Tibial nerve (tissue), 4 donors: ENCODE measurements at regions not wholly inside any gene's neighbourhood (a gene's known extent, or its start where the extent isn't known, plus 50 kb on each side); places are given as distances from the start of the nearest gene placed in this dataset.

Experiments used
- CTCF ChIP-seq, 5 experiments: fragments of 200-600 bp in 3 of 5; fragments of 450-650 bp in 2 of 5; sonication (generic) in 3 of 5; IDR thresholded peaks; one replicate each; pipeline ENCODE4 v1.5.1; 2016 to 2019; ENCODE audit warnings: antibody characterized with exemption in 5 of 5, mild to moderate bottlenecking in 3 of 5, moderate library complexity in 2 of 5
- EP300 ChIP-seq, 2 donors: sonication (generic); formaldehyde crosslinking; IDR thresholded peaks; one replicate each; pipeline ENCODE4 v1.6.1; 2017; ENCODE audit warnings: antibody characterized with exemption in 2 of 2, mild to moderate bottlenecking in 1 of 2
- POLR2A ChIP-seq, 2 donors: fragments of 450-650 bp; IDR thresholded peaks; one replicate each; pipeline ENCODE4 v1.6.1; 2017; ENCODE audit warnings: antibody characterized with exemption in 2 of 2, mild to moderate bottlenecking in 2 of 2, moderate library complexity in 2 of 2

- TF ChIP-seq CTCF (IDR thresholded peaks at IDR 0.05) (no peak), EP300 (IDR thresholded peaks at IDR 0.05) (no peak), POLR2A (IDR thresholded peaks at IDR 0.05) (no peak)
Observed at GRCh38 chr12:58615576-58615975, 304.7 kb downstream of the LRIG3 start.
